CD14-positive monocyte (primary cell): ENCODE measurements at regions not wholly inside any gene's neighbourhood (a gene's known extent, or its start where the extent isn't known, plus 50 kb on each side); places are given as distances from the start of the nearest gene placed in this dataset.

Experiments used
- DNase-seq, 3 donors: peaks; one replicate each; pipeline ENCODE4 v3.0.0-alpha.2; 2011 to 2022
- H2AFZ ChIP-seq: 2 replicates; pipeline ENCODE4 v1.6.0; 2012; ENCODE audit warnings: mild to moderate bottlenecking, low read depth, low read length, inconsistent platforms; ENCODE audit not compliant: insufficient read depth, poor library complexity, severe bottlenecking
- H3K27ac ChIP-seq, 2 donors: 1 replicate in 1 of 2; 2 replicates in 1 of 2; pipeline ENCODE4 v1.5.1; 2012 to 2013; ENCODE audit warnings: low read length in 2 of 2, control low read depth in 1 of 2, inconsistent platforms in 1 of 2, low read depth in 1 of 2, mild to moderate bottlenecking in 1 of 2
- H3K27me3 ChIP-seq, 2 donors: one replicate each; pipeline versions ENCODE4 v1.6.0 to v1.6.1; 2011 to 2013; ENCODE audit warnings: low read length in 2 of 2; ENCODE audit not compliant: control insufficient read depth in 2 of 2, insufficient read depth in 2 of 2
- H3K36me3 ChIP-seq, 2 donors: replicated peaks in 1 of 2; 1 replicate in 1 of 2; 2 replicates in 1 of 2; pipeline versions ENCODE4 v1.5.1 to v1.6.1; 2012 to 2013; ENCODE audit warnings: low read length in 2 of 2, control low read depth in 1 of 2, inconsistent platforms in 1 of 2, mild to moderate bottlenecking in 1 of 2; ENCODE audit not compliant: insufficient read depth in 2 of 2, control insufficient read depth in 1 of 2
- H3K4me1 ChIP-seq, 2 donors: 1 replicate in 1 of 2; 2 replicates in 1 of 2; pipeline versions ENCODE4 v1.5.1 to v1.6.1; 2012 to 2013; ENCODE audit warnings: low read length in 2 of 2, control low read depth in 1 of 2, inconsistent platforms in 1 of 2, mild to moderate bottlenecking in 1 of 2, moderate library complexity in 1 of 2; ENCODE audit not compliant: insufficient read depth in 2 of 2, control insufficient read depth in 1 of 2
- H3K4me2 ChIP-seq: replicated peaks from 2 replicates; pipeline ENCODE3; 2012; ENCODE audit warnings: low read length, moderate library complexity, mild to moderate bottlenecking; ENCODE audit not compliant: poor library complexity, severe bottlenecking; ENCODE audit errors: extremely low read depth
- H3K4me3 ChIP-seq, 3 experiments: fragments of 200-600 bp in 1 of 3; sonication (generic) in 1 of 3; replicated peaks in 1 of 3; 1 replicate in 2 of 3; 2 replicates in 1 of 3; pipeline ENCODE4 v1.5.1; 2011 to 2013; ENCODE audit warnings: low read length in 3 of 3, mild to moderate bottlenecking in 3 of 3, control low read depth in 2 of 3, low read depth in 2 of 3, inconsistent platforms in 1 of 3, moderate library complexity in 1 of 3
- H3K79me2 ChIP-seq: 2 replicates; pipeline ENCODE4 v1.6.0; 2012; ENCODE audit warnings: mild to moderate bottlenecking, control low read depth, inconsistent platforms, low read length, moderate library complexity; ENCODE audit not compliant: insufficient read depth
- H3K9ac ChIP-seq: 2 replicates; pipeline ENCODE4 v1.6.0; 2017; ENCODE audit warnings: low read length, mild to moderate bottlenecking; ENCODE audit not compliant: insufficient read depth, poor library complexity, severe bottlenecking
- H3K9me3 ChIP-seq, 2 donors: replicated peaks in 1 of 2; 1 replicate in 1 of 2; 2 replicates in 1 of 2; pipeline versions ENCODE4 v1.5.1 to v1.6.1; 2012 to 2013; ENCODE audit warnings: low read length in 2 of 2, control low read depth in 1 of 2; ENCODE audit not compliant: control insufficient read depth in 1 of 2, insufficient read depth in 1 of 2
- H4K20me1 ChIP-seq: 2 replicates; pipeline ENCODE4 v1.6.0; 2012; ENCODE audit warnings: mild to moderate bottlenecking, low read length, control low read depth, moderate library complexity; ENCODE audit not compliant: insufficient read depth
- H3K27ac Mint-ChIP-seq, 7 donors: one replicate each; pipeline ENCODE4 v1.8.0; 2020; ENCODE audit warnings: mild to moderate bottlenecking in 7 of 7, mixed read lengths in 7 of 7, moderate library complexity in 6 of 7, inconsistent platforms in 2 of 7
- H3K27me3 Mint-ChIP-seq, 3 donors: one replicate each; pipeline ENCODE4 v1.8.0; 2021 to 2022; ENCODE audit warnings: low read depth in 3 of 3, mild to moderate bottlenecking in 3 of 3, mixed read lengths in 3 of 3, moderate library complexity in 3 of 3, inconsistent platforms in 1 of 3
- H3K36me3 Mint-ChIP-seq, 2 donors: one replicate each; pipeline ENCODE4 v1.8.0; 2020; ENCODE audit warnings: mixed read lengths in 2 of 2, inconsistent platforms in 1 of 2, mild to moderate bottlenecking in 1 of 2
- H3K4me1 Mint-ChIP-seq: one replicate; pipeline ENCODE4 v1.8.0; 2020; ENCODE audit warnings: mild to moderate bottlenecking, mixed read lengths
- H3K4me3 Mint-ChIP-seq, 2 donors: one replicate each; pipeline ENCODE4 v1.8.0; 2020; ENCODE audit warnings: mild to moderate bottlenecking in 2 of 2, mixed read lengths in 2 of 2, moderate library complexity in 1 of 2
- H3K9me3 Mint-ChIP-seq, 7 donors: one replicate each; pipeline ENCODE4 v1.8.0; 2020 to 2022; ENCODE audit warnings: mixed read lengths in 7 of 7, mild to moderate bottlenecking in 6 of 7, moderate library complexity in 6 of 7, inconsistent platforms in 2 of 7
- WGBS: methylation state at CpG from one replicate; pipeline ENCODE4 v1.1.5; 2013; ENCODE audit warnings: missing lambda C conversion rate; ENCODE audit not compliant: insufficient coverage; 5-methylcytosine and 5-hydroxymethylcytosine counted together
- intact Hi-C, 2 donors: fragments of 100-400 bp; cut with micrococcal nuclease; formaldehyde crosslinking; loops; one replicate each; pipeline versions ENCODE4 v1.15.0 to v1.15.1; 2023
- TF ChIP-seq, protein P1 (sequence below): fragments of 200-600 bp; IDR thresholded peaks from one replicate; pipeline ENCODE4 v1.8.0; 2022; ENCODE audit warnings: antibody characterized with exemption, mild to moderate bottlenecking

- WGBS, result no CpG with 5 or more reads among the region's 1 CpG
- no peaks in the 10 kb centered on the region for H3K4me1 Mint-ChIP-seq
Observed at GRCh38 chrX:112967341-112967740, 126.7 kb upstream of the AMOT start.

GRCh38 chrX:112961981-112962380 lies 121.3 kb upstream of the AMOT start:
- Mint-ChIP-seq H3K36me3 (no peaks in the 10 kb centered on the region), H3K27ac (no peak overlapping the region)

More at GRCh38 chrX:112967341-112967740, 126.7 kb upstream of the AMOT start:
- Histone ChIP-seq H2AFZ (no peak overlapping the region), H3K36me3 (no peaks in the 10 kb centered on the region), H3K27ac (no peak overlapping the region), H3K79me2 (no peaks in the 10 kb centered on the region), H4K20me1 (no peaks in the 10 kb centered on the region), H3K4me1 (no peaks in the 10 kb centered on the region), H3K4me2 (no peak overlapping the region), H3K9me3 (no peaks in the 10 kb centered on the region), H3K27me3 (no peaks in the 10 kb centered on the region), H3K4me3 (no peak overlapping the region), H3K9ac (no peak overlapping the region)
- Mint-ChIP-seq H3K27ac (no peak overlapping the region), H3K9me3 (peaks cover 0 to 3% (median 0%) of the 10 kb centered on the region in 7 donors), H3K27me3 (peaks cover 0 to 2% (median 0%) of the 10 kb centered on the region in 3 donors), H3K4me3 (no peak overlapping the region), H3K36me3 (no peaks in the 10 kb centered on the region)
- TF ChIP-seq, protein P1, sequence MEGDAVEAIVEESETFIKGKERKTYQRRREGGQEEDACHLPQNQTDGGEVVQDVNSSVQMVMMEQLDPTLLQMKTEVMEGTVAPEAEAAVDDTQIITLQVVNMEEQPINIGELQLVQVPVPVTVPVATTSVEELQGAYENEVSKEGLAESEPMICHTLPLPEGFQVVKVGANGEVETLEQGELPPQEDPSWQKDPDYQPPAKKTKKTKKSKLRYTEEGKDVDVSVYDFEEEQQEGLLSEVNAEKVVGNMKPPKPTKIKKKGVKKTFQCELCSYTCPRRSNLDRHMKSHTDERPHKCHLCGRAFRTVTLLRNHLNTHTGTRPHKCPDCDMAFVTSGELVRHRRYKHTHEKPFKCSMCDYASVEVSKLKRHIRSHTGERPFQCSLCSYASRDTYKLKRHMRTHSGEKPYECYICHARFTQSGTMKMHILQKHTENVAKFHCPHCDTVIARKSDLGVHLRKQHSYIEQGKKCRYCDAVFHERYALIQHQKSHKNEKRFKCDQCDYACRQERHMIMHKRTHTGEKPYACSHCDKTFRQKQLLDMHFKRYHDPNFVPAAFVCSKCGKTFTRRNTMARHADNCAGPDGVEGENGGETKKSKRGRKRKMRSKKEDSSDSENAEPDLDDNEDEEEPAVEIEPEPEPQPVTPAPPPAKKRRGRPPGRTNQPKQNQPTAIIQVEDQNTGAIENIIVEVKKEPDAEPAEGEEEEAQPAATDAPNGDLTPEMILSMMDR, result no peak
- intact Hi-C loops, result no loop called here
- no peak for DNase-seq

More at GRCh38 chrX:112961981-112962380, 121.3 kb upstream of the AMOT start:
- no peaks in the 10 kb centered on the region for H3K9me3 ChIP-seq
- H3K27me3 ChIP-seq, result no peaks in the 10 kb centered on the region
- no peak for DNase-seq
- H3K4me1 Mint-ChIP-seq, result no peaks in the 10 kb centered on the region
- H3K4me3 Mint-ChIP-seq, result no peak overlapping the region
- no peaks in the 10 kb centered on the region for H3K4me1 ChIP-seq
- no peak overlapping the region for H3K4me2 ChIP-seq
- intact Hi-C loops, result no loop called here
- H3K27ac ChIP-seq, result no peak overlapping the region
- TF ChIP-seq, protein P1, result no peak
- H3K9ac ChIP-seq, result no peak overlapping the region
- no peak overlapping the region for H3K4me3 ChIP-seq
- H3K9me3 Mint-ChIP-seq, result peaks cover 0 to 5% (median 0%) of the 10 kb centered on the region in 7 donors
- H4K20me1 ChIP-seq, result no peaks in the 10 kb centered on the region
- H3K27me3 Mint-ChIP-seq, result peaks cover 0 to 6% (median 0%) of the 10 kb centered on the region in 3 donors
- H3K79me2 ChIP-seq, result no peaks in the 10 kb centered on the region
- no peak overlapping the region for H2AFZ ChIP-seq
- H3K36me3 ChIP-seq, result no peaks in the 10 kb centered on the region
